Transverse colon (tissue), 4 donors: ENCODE measurements at regions not wholly inside any gene's neighbourhood (a gene's known extent, or its start where the extent isn't known, plus 50 kb on each side); places are given as distances from the start of the nearest gene placed in this dataset.

Experiments
- POLR2A ChIP-seq: fragments of 450-650 bp; IDR thresholded peaks from one replicate; pipeline ENCODE4 v1.6.1; 2016; ENCODE audit warnings: antibody characterized with exemption, mild to moderate bottlenecking, moderate library complexity
- POLR2AphosphoS5 ChIP-seq, 3 donors: sonication (generic); formaldehyde crosslinking; IDR thresholded peaks; one replicate each; pipeline ENCODE4 v1.6.1; 2016; ENCODE audit warnings: antibody characterized with exemption in 3 of 3
- TF ChIP-seq, protein P1 (sequence below), 5 experiments: fragments of 200-600 bp in 3 of 5; fragments of 450-650 bp in 2 of 5; sonication (generic) in 3 of 5; IDR thresholded peaks; 1 replicate in 2 of 5; 2 replicates in 3 of 5; pipeline ENCODE4 v1.5.1; 2016 to 2017; ENCODE audit warnings: antibody characterized with exemption in 5 of 5, inconsistent platforms in 3 of 5, mild to moderate bottlenecking in 2 of 5, moderate library complexity in 1 of 5

DNA sequence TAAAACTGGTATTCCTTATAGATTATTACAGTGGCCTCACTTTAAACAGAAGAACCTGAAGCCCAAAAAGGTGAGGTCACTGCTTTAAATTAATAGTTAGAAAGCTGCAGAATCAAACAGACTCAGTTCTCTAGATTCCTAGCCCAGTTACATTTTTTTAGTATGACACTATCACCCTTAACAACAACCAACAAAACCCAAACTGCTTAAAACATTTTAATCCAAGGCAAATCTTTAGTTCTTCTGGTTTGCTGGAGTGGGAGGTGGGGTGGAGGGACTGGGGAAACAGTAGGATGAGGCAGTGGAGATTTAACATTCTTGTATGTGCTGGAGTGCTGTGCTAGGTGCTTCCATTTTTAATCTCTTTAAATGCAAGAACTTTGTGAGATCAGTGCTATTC, 631.6 kb upstream of the KCNMB2 start:
- TF ChIP-seq POLR2AphosphoS5 (IDR thresholded peaks at IDR 0.05) (no peak), POLR2A (no peak)
- TF ChIP-seq, protein P1, sequence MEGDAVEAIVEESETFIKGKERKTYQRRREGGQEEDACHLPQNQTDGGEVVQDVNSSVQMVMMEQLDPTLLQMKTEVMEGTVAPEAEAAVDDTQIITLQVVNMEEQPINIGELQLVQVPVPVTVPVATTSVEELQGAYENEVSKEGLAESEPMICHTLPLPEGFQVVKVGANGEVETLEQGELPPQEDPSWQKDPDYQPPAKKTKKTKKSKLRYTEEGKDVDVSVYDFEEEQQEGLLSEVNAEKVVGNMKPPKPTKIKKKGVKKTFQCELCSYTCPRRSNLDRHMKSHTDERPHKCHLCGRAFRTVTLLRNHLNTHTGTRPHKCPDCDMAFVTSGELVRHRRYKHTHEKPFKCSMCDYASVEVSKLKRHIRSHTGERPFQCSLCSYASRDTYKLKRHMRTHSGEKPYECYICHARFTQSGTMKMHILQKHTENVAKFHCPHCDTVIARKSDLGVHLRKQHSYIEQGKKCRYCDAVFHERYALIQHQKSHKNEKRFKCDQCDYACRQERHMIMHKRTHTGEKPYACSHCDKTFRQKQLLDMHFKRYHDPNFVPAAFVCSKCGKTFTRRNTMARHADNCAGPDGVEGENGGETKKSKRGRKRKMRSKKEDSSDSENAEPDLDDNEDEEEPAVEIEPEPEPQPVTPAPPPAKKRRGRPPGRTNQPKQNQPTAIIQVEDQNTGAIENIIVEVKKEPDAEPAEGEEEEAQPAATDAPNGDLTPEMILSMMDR (IDR thresholded peaks at IDR 0.05): no peak
